GM12873 (cell line): ENCODE measurements at regions not wholly inside any gene's neighbourhood (a gene's known extent, or its start where the extent isn't known, plus 50 kb on each side); places are given as distances from the start of the nearest gene placed in this dataset.
A peak's percentile ranks its signal among the peaks of the same experiment; 100 is the strongest.

ENCODE experiments used
- TF ChIP-seq, protein P1 (sequence below): IDR thresholded peaks from 2 replicates; pipeline ENCODE4 v1.5.1; 2012; ENCODE audit warnings: low read depth, mild to moderate bottlenecking, moderate library complexity, low read length, control low read depth; ENCODE audit not compliant: insufficient read depth; ENCODE audit errors: missing control alignments

DNA sequence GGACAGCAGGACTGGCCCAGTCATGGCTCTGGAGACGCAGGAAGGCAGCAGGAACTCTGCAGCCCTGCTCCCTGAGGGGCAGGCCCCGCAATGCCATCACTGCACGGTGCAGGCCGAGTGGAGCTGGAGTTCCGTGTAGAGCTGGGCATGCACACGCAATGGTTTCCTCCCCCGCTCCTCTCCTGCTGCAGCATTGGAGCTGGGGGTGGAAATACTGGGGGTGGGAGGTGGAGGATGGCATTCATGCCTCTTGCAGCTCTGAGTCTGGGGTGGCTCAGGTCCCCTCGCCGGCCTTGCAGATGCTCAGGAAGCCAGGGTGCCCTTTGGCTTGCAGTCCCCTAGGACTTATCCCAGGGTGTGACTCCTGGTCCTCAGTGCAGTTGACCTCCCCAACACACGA, 78.3 kb upstream of the ASB18 start:
- TF ChIP-seq, protein P1, sequence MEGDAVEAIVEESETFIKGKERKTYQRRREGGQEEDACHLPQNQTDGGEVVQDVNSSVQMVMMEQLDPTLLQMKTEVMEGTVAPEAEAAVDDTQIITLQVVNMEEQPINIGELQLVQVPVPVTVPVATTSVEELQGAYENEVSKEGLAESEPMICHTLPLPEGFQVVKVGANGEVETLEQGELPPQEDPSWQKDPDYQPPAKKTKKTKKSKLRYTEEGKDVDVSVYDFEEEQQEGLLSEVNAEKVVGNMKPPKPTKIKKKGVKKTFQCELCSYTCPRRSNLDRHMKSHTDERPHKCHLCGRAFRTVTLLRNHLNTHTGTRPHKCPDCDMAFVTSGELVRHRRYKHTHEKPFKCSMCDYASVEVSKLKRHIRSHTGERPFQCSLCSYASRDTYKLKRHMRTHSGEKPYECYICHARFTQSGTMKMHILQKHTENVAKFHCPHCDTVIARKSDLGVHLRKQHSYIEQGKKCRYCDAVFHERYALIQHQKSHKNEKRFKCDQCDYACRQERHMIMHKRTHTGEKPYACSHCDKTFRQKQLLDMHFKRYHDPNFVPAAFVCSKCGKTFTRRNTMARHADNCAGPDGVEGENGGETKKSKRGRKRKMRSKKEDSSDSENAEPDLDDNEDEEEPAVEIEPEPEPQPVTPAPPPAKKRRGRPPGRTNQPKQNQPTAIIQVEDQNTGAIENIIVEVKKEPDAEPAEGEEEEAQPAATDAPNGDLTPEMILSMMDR = no peak

DNA sequence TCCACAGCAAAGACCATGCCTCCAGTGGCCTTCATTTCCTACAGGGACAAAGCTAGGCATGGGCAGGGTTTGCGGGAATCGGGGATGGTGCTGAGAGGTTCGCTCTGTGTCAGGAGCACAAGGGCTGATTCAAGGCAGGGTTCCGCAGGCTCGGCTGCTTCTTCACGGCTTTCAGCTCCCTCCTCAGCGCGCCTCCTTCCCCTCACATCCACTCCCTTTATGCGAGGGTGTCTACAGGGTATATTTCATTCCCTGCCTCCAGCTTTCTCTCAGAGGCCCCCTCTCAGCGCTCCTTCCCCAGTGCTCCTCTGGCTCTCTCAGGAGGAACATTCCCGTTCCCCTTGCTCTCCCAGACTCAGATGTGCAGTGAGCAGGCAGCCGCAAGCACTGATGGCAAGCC, 78.7 kb upstream of the ASB18 start:
- TF ChIP-seq, protein P1 = no peak

DNA sequence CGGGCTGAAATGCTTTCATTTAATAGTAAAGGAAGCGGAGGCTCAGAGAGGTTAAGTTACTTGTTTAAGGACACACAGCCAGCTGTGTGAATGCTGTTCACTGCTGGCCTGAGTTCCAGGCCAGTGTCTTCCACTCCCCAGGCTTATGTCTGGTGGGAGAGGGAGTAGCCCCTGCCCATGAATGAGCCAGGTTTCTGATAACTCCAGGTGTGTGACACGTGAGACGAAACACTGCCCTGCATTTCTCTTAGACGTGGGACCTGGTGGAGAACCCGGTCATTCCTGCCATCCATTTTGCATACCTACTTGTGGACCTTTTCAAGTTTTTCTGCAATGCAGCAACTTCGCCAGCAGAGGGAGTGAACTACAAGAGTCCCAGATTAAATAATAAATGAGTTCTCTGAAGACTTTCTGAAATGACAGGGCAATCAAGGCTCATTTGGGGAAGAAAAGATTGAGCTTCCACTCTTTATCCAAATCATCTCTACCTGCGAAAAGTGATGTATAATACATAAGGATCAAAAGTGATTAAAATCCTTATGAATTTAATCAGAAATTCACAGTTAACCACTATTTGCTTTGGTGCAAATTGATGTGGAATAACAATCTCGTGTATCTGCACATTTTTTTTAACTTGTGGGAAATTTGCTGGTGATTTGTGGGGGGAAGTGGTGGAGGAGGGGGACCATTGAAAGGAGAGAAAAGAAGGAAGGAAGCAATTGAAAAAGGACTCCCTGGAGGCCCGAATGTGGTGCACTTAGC, 79.4 kb upstream of the ASB18 start:
- TF ChIP-seq, protein P1 = peak; percentile 82

DNA sequence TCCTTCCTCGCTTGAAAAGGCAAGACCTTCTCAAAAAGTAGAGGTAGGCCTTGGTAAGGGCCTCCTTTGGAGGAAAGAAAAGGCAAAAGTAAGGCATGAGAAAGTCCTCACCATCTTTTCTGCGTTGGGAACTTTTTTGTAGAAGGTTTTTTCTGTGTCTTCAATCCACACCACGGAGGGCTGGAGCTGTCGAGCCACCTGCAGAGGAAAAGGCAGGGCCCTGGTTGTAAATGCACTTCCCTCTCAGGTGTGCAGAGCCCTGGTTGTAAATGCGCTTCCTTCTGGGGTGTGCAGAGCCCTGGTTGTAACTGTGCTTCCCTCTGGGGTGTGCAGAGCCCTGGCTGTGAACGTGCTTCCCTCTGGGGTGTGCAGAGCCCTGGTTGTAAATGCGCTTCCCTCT, 80.2 kb upstream of the ASB18 start:
- TF ChIP-seq, protein P1 = no peak

DNA sequence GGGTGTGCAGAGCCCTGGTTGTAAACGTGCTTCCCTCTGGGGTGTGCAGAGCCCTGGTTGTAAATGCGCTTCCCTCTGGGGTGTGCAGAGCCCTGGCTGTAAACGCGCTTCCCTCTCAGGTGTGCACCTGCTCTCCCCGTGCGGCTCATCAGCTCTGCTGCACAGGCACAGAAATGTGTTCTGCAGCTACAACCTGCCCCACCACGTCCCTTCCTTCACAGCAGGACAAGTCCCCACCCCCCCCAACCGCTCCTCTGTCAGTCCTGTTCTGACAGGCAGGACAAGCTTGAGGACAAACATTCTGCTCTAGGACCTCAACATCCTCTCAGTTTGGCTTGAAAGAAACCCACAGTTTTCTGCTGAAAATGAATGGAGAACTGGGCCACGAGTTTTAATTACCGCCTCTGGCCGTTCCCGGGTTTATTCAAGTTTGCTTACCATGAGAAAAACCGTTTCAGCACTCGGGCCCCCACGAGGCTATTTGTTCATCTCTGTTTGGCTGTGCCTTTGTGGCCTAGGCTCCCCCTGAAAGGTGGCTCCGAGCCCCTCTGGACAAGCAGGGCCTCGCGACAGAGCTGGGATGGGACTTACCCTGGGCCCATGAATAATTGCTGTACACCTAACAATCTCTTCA, 81.0 kb upstream of the ASB18 start:
- TF ChIP-seq, protein P1 = no peak

GRCh38 chr2:236346366-236346765, 82.2 kb upstream of the ASB18 start:
- TF ChIP-seq, protein P1 = no peak

- TF ChIP-seq, protein P1 = no peak
Observed at GRCh38 chr2:236348279-236348678, 84.1 kb upstream of the ASB18 start.
